GM23338 (cell line): ENCODE measurements at regions not wholly inside any gene's neighbourhood (a gene's known extent, or its start where the extent isn't known, plus 50 kb on each side); places are given as distances from the start of the nearest gene placed in this dataset.

Source experiments
- ATAC-seq: fragments of 200-7000 bp; cut with Tn5 transposase; 3 replicates; pipeline ENCODE4 v1.9.1; 2020
- DNase-seq: peaks from one replicate; pipeline ENCODE4 v3.0.0-alpha.2; 2015; ENCODE audit warnings: low spot score
- H2AFZ ChIP-seq: fragments of 200-600 bp; sonication (generic); 2 replicates; pipeline ENCODE4 v1.8.0; 2016; ENCODE audit warnings: antibody characterized with exemption, mild to moderate bottlenecking, moderate library complexity
- H3F3A ChIP-seq: fragments of 200-600 bp; sonication (generic); replicated peaks from 2 replicates; pipeline ENCODE4 v1.8.0; 2017; ENCODE audit warnings: antibody characterized with exemption, mixed run types, low read depth
- H3K27ac ChIP-seq: fragments of 200-600 bp; sonication (generic); 2 replicates; pipeline ENCODE4 v1.6.1; 2016; ENCODE audit warnings: low read depth
- H3K27me3 ChIP-seq: fragments of 200-600 bp; sonication (generic); 2 replicates; pipeline ENCODE4 v1.8.0; 2016; ENCODE audit warnings: mild to moderate bottlenecking, mixed run types, moderate library complexity; ENCODE audit not compliant: insufficient read depth
- H3K36me3 ChIP-seq: fragments of 200-600 bp; sonication (generic); 2 replicates; pipeline ENCODE4 v1.8.0; 2016; ENCODE audit warnings: mild to moderate bottlenecking; ENCODE audit not compliant: insufficient read depth
- H3K4me1 ChIP-seq: fragments of 200-600 bp; sonication (generic); 2 replicates; pipeline ENCODE4 v1.8.0; 2016; ENCODE audit warnings: mild to moderate bottlenecking, moderate library complexity; ENCODE audit not compliant: insufficient read depth
- H3K4me2 ChIP-seq: fragments of 200-600 bp; sonication (generic); 2 replicates; pipeline ENCODE4 v1.7.1; 2017; ENCODE audit warnings: mixed run types
- H3K4me3 ChIP-seq: fragments of 200-600 bp; sonication (generic); 2 replicates; pipeline ENCODE4 v1.6.1; 2016; ENCODE audit warnings: mixed run types
- H3K79me2 ChIP-seq: fragments of 200-600 bp; sonication (generic); replicated peaks from 2 replicates; pipeline ENCODE4 v1.8.0; 2017; ENCODE audit warnings: mild to moderate bottlenecking; ENCODE audit not compliant: insufficient read depth
- H3K9me2 ChIP-seq: fragments of 200-600 bp; sonication (generic); 2 replicates; pipeline ENCODE4 v1.8.0; 2017; ENCODE audit not compliant: insufficient read depth
- H4K20me1 ChIP-seq: fragments of 200-600 bp; sonication (generic); replicated peaks from 2 replicates; pipeline ENCODE4 v1.8.0; 2017; ENCODE audit warnings: mild to moderate bottlenecking; ENCODE audit not compliant: insufficient read depth
- H3K27ac Mint-ChIP-seq: 2 replicates; pipeline ENCODE4 v1.8.0; 2020; ENCODE audit warnings: inconsistent platforms, mild to moderate bottlenecking, moderate library complexity, mixed read lengths
- H3K27me3 Mint-ChIP-seq: 3 replicates; pipeline ENCODE4 v1.8.0; 2022; ENCODE audit warnings: low read depth, mild to moderate bottlenecking, moderate library complexity, mixed read lengths, inconsistent platforms; ENCODE audit not compliant: insufficient read depth, poor library complexity
- H3K36me3 Mint-ChIP-seq: 3 replicates; pipeline ENCODE4 v1.8.0; 2021; ENCODE audit warnings: low read depth, mild to moderate bottlenecking, inconsistent platforms, moderate library complexity, mixed read lengths
- H3K4me1 Mint-ChIP-seq: 3 replicates; pipeline ENCODE4 v1.8.0; 2020; ENCODE audit warnings: mild to moderate bottlenecking, inconsistent platforms, mixed read lengths
- H3K4me3 Mint-ChIP-seq: 3 replicates; pipeline ENCODE4 v1.8.0; 2021; ENCODE audit warnings: moderate library complexity, mild to moderate bottlenecking, inconsistent platforms, mixed read lengths
- H3K9me3 Mint-ChIP-seq: 3 replicates; pipeline ENCODE4 v1.8.0; 2020; ENCODE audit warnings: moderate library complexity, mild to moderate bottlenecking, inconsistent platforms, mixed read lengths
- CREB1 ChIP-seq: fragments of 250-450 bp; sonication (Bioruptor Pico); IDR thresholded peaks from 2 replicates; pipeline ENCODE4 v1.5.0; 2020; ENCODE audit warnings: low read depth, mild to moderate bottlenecking, moderate library complexity
- CTCF ChIP-seq, 2 experiments: fragments of 200-600 bp in 1 of 2; sonication (generic) in 1 of 2; conservative IDR thresholded peaks; 2 replicates each; pipeline versions ENCODE4 v1.5.1 to v1.6.1; 2016 to 2017; ENCODE audit warnings: antibody characterized with exemption in 2 of 2, low read depth in 2 of 2, mild to moderate bottlenecking in 2 of 2, moderate library complexity in 1 of 2
- EZH2phosphoT487 ChIP-seq: fragments of 200-600 bp; sonication (generic); IDR thresholded peaks from one replicate; pipeline ENCODE4 v1.8.1; 2018; ENCODE audit warnings: antibody characterized with exemption; ENCODE audit not compliant: unreplicated experiment
- JUNB ChIP-seq: IDR thresholded peaks from one replicate; pipeline ENCODE4 v1.6.1; 2016; ENCODE audit warnings: antibody characterized with exemption; ENCODE audit not compliant: unreplicated experiment
- NANOG ChIP-seq: IDR thresholded peaks from 2 replicates; pipeline ENCODE4 v1.6.1; 2016; ENCODE audit warnings: antibody characterized with exemption, borderline replicate concordance
- POLR2AphosphoS5 ChIP-seq: IDR thresholded peaks from 2 replicates; pipeline ENCODE4 v1.6.1; 2016; ENCODE audit warnings: antibody characterized with exemption, low read depth
- STAT1 ChIP-seq: IDR thresholded peaks from one replicate; pipeline ENCODE4 v1.6.1; 2016; ENCODE audit warnings: antibody characterized with exemption; ENCODE audit not compliant: unreplicated experiment
- ZNF462 ChIP-seq: fragments of 250-450 bp; sonication (Bioruptor Pico); IDR thresholded peaks from 2 replicates; pipeline ENCODE4 v1.5.0; 2020; ENCODE audit warnings: mild to moderate bottlenecking, moderate library complexity

GRCh38 chr7:106354822-106355221 is 70.0 kb upstream of the NAMPT start:
- Histone ChIP-seq H3K79me2 (no peaks in the 10 kb centered on the region), H3F3A (no peaks in the 10 kb centered on the region), H3K4me2 (no peak overlapping the region), H3K27me3 (no peaks in the 10 kb centered on the region), H2AFZ (no peak overlapping the region), H4K20me1 (no peaks in the 10 kb centered on the region), H3K36me3 (no peaks in the 10 kb centered on the region), H3K4me1 (no peaks in the 10 kb centered on the region), H3K9me2 (peaks cover 5% of the 10 kb centered on the region; the same call in 1 of the 2 replicates), H3K4me3 (no peak overlapping the region), H3K27ac (no peak overlapping the region)
- Mint-ChIP-seq H3K27me3 (no peaks in the 10 kb centered on the region), H3K27ac (no peak overlapping the region), H3K36me3 (no peaks in the 10 kb centered on the region), H3K9me3 (no peaks in the 10 kb centered on the region), H3K4me3 (no peak overlapping the region), H3K4me1 (no peaks in the 10 kb centered on the region)
- ATAC-seq = no peak; the same call in 2 of the 3 replicates
- no peak for TF ChIP-seq STAT1
- no peak for TF ChIP-seq CREB1 (CRISPR knock-in tag)
- no peak for TF ChIP-seq ZNF462 (CRISPR knock-in tag)
- peak; percentile 16 for DNase-seq

- Histone ChIP-seq H3K9me2 (no peaks in the 10 kb centered on the region), H3K4me3 (no peak overlapping the region), H3K27me3 (no peaks in the 10 kb centered on the region), H3F3A (no peaks in the 10 kb centered on the region), H3K4me1 (no peaks in the 10 kb centered on the region), H3K4me2 (no peak overlapping the region), H4K20me1 (no peaks in the 10 kb centered on the region), H2AFZ (no peak overlapping the region), H3K27ac (no peak overlapping the region), H3K36me3 (no peaks in the 10 kb centered on the region), H3K79me2 (no peaks in the 10 kb centered on the region)
- no peaks in the 10 kb centered on the region for H3K27me3 Mint-ChIP-seq
- no peaks in the 10 kb centered on the region for H3K9me3 Mint-ChIP-seq
- DNase-seq = no peak
- H3K4me1 Mint-ChIP-seq = no peaks in the 10 kb centered on the region
- ATAC-seq = no peak
- no peak overlapping the region for H3K27ac Mint-ChIP-seq
- H3K4me3 Mint-ChIP-seq = no peak overlapping the region
- H3K36me3 Mint-ChIP-seq = no peaks in the 10 kb centered on the region
- TF ChIP-seq STAT1 (no peak), POLR2AphosphoS5 (no peak), EZH2phosphoT487 (no peak), CTCF (conservative IDR thresholded peaks at IDR 0.05; ENCODE audit: low read depth in 2 of 2) (no peak), JUNB (no peak), NANOG (no peak)
Observed at GRCh38 chr7:106353944-106354343, 69.2 kb upstream of the NAMPT start.
